ENCODE measurements at regions not wholly inside any gene's neighbourhood (a gene's known extent, or its start where the extent isn't known, plus 50 kb on each side); places are given as distances from the start of the nearest gene placed in this dataset.

GRCh38 chr1:242662886-242663285, 138.4 kb upstream of the PLD5 start:
- TF ChIP-seq POLR2A (IDR thresholded peaks at IDR 0.05) (no peak), CTCF (IDR thresholded peaks at IDR 0.05) (no peak)
